ENCODE measurements at regions not wholly inside any gene's neighbourhood (a gene's known extent, or its start where the extent isn't known, plus 50 kb on each side); places are given as distances from the start of the nearest gene placed in this dataset.

GRCh38 chr3:63032881-63033280 lies 157.7 kb upstream of the CADPS start:
- H3K4me2 ChIP-seq (ENCODE audit: insufficient read depth in 1 of 2, low read depth in 2 of 2, low read length in 2 of 2), result no peak overlapping the region
- H4K91ac ChIP-seq (replicated peaks; ENCODE audit: insufficient read length, low read length), result no peak overlapping the region
- CTCF ChIA-PET (ENCODE audit: partially characterized antibody), result interaction anchor here (1.0 to 1.1 kb wide), 2 partner anchors 159 to 373 kb away, joined by 3 to 4 read pairs; no protein-coding TSS in a partner anchor
- H2BK20ac ChIP-seq (ENCODE audit: low read length), result no peak overlapping the region
- DNase-seq (ENCODE audit: low read depth in 1 of 2, low spot score in 2 of 2) (no peak), FAIRE-seq (no peak)
- H3K56ac ChIP-seq (replicated peaks; ENCODE audit: insufficient read length, low read depth, low read length), result no peak overlapping the region
- no peak overlapping the region for H4K8ac ChIP-seq (ENCODE audit: extremely low read depth, insufficient read depth, low read length)
- no peak overlapping the region for H3K27ac ChIP-seq (ENCODE audit: low read depth, low read length)
- no peak overlapping the region for H2BK15ac ChIP-seq (ENCODE audit: low read length)
- no peaks in the 10 kb centered on the region for H4K20me1 ChIP-seq (replicated peaks in 1 of 2; ENCODE audit: control insufficient read depth in 1 of 2, insufficient read depth in 2 of 2, low read length in 2 of 2)
- no peak overlapping the region for H2BK12ac ChIP-seq (ENCODE audit: low read depth, low read length)
- H2BK5ac ChIP-seq (ENCODE audit: low read depth, low read length), result no peak overlapping the region
- no peak overlapping the region for H2AFZ ChIP-seq (ENCODE audit: low read length)
- no peaks in the 10 kb centered on the region for H3K79me2 ChIP-seq (ENCODE audit: control insufficient read depth in 1 of 2, insufficient read depth in 2 of 2, low read length in 2 of 2)
- no peak for TF ChIP-seq E2F6 (IDR thresholded peaks at IDR 0.05)
- TF ChIP-seq NANOG (IDR thresholded peaks at IDR 0.05; ENCODE audit: insufficient read depth, low read depth, low read length, poor library complexity, severe bottlenecking), result no peak
- TF ChIP-seq POLR2A (IDR thresholded peaks at IDR 0.05; ENCODE audit: control extremely low read depth in 1 of 2, low read depth in 2 of 2, low read length in 2 of 2), result no peak
- no peak for TF ChIP-seq RNF2 (IDR thresholded peaks at IDR 0.05; ENCODE audit: borderline replicate concordance, low read depth, low read length, missing control alignments, poor library complexity, severe bottlenecking)
- TF ChIP-seq ZNF274 (IDR thresholded peaks at IDR 0.05; ENCODE audit: borderline replicate concordance, extremely low read depth, low read length), result no peak
- no peak for TF ChIP-seq RXRA (IDR thresholded peaks at IDR 0.05; ENCODE audit: insufficient read depth, low read depth, low read length)
- no peak for TF ChIP-seq EZH2 (IDR thresholded peaks at IDR 0.05; ENCODE audit: low read depth, low read length, severe bottlenecking)
- TF ChIP-seq CREB1 (IDR thresholded peaks at IDR 0.05), result no peak
- no peak for TF ChIP-seq GABPA (IDR thresholded peaks at IDR 0.05; ENCODE audit: borderline replicate concordance, insufficient read depth, low read length)
- TF ChIP-seq RBBP5 (IDR thresholded peaks at IDR 0.05; ENCODE audit: borderline replicate concordance, low read depth, low read length), result no peak
- no peak for TF ChIP-seq USF2 (IDR thresholded peaks at IDR 0.05; ENCODE audit: low read length)
- no peak for TF ChIP-seq KDM1A (IDR thresholded peaks at IDR 0.05; ENCODE audit: borderline replicate concordance, low read length)
- H4K5ac ChIP-seq (ENCODE audit: insufficient read length, low read depth, low read length), result no peak overlapping the region
- no peak overlapping the region for H3K9ac ChIP-seq (replicated peaks in 1 of 4; ENCODE audit: extremely low read depth in 1 of 4, low read depth in 3 of 4, low read length in 3 of 4)
- H3K9me3 ChIP-seq (ENCODE audit: insufficient read depth in 2 of 2, low read depth in 1 of 2, low read length in 1 of 2), result no peaks in the 10 kb centered on the region
- no peak overlapping the region for H2AK5ac ChIP-seq (ENCODE audit: low read depth, low read length)
- no peak overlapping the region for H3K14ac ChIP-seq (ENCODE audit: insufficient read length)
- H3K18ac ChIP-seq (ENCODE audit: extremely low read depth, low read length), result no peak overlapping the region
- no peak overlapping the region for H3K4me3 ChIP-seq (ENCODE audit: extremely low read depth in 1 of 4, insufficient read depth in 2 of 4, low read depth in 3 of 4, low read length in 4 of 4)
- no peak overlapping the region for H3K4ac ChIP-seq (replicated peaks; ENCODE audit: insufficient read length, low read depth, low read length)
- peaks cover 0 to 3% (median 0%) of the 10 kb centered on the region in 4 experiments; a peak in 1 of 8 replicates for H3K36me3 ChIP-seq (ENCODE audit: control insufficient read depth in 2 of 4, insufficient read depth in 4 of 4, low read length in 3 of 4)
- no peak overlapping the region for H2BK120ac ChIP-seq (replicated peaks; ENCODE audit: low read depth, low read length)
- no peak overlapping the region for H3K23ac ChIP-seq (ENCODE audit: insufficient read length)
- H3K4me1 ChIP-seq (replicated peaks in 1 of 4; ENCODE audit: control insufficient read depth in 3 of 4, insufficient read depth in 4 of 4, low read length in 3 of 4), result no peaks in the 10 kb centered on the region; a peak in 1 of 7 replicates
- POLR2A ChIA-PET (ENCODE audit: partially characterized antibody), result interaction anchor here (1.0 kb wide), 1 partner anchor 77 kb away, joined by 3 read pairs; no protein-coding TSS in a partner anchor
- H3K23me2 ChIP-seq (ENCODE audit: low read depth, low read length), result no peaks in the 10 kb centered on the region
- H3K79me1 ChIP-seq (ENCODE audit: low read depth, low read length), result no peaks in the 10 kb centered on the region
- H3K27me3 ChIP-seq (replicated peaks in 1 of 4; ENCODE audit: control insufficient read depth in 3 of 4, extremely low read depth in 1 of 4, insufficient read depth in 3 of 4, low read length in 3 of 4), result no peaks in the 10 kb centered on the region
